ENCODE measurements at regions not wholly inside any gene's neighbourhood (a gene's known extent, or its start where the extent isn't known, plus 50 kb on each side); places are given as distances from the start of the nearest gene placed in this dataset.

- FAIRE-seq (no peak), DNase-seq (ENCODE audit: extremely low read depth in 1 of 4, low spot score in 3 of 4) (no peak), ATAC-seq (no peak)
- BruUV-seq (replicated peaks): no TSS peak
- Histone ChIP-seq H4K20me1 (replicated peaks; ENCODE audit: control insufficient read depth, insufficient read depth, low read length) (no peaks in the 10 kb centered on the region), H3K9ac (ENCODE audit: insufficient read depth in 1 of 2, low read depth in 2 of 2, low read length in 2 of 2) (no peak overlapping the region), H3K36me3 (ENCODE audit: control insufficient read depth, insufficient read depth, low read length) (no peaks in the 10 kb centered on the region), H3K9me3 (replicated peaks; ENCODE audit: control insufficient read depth, insufficient read depth, low read depth, low read length) (no peaks in the 10 kb centered on the region), H3K27ac (ENCODE audit: extremely low read depth, low read depth, low read length) (no peak overlapping the region), H2AFZ (ENCODE audit: low read depth, low read length) (no peak overlapping the region), H3K4me1 (replicated peaks in 1 of 2; ENCODE audit: control insufficient read depth in 2 of 2, insufficient read depth in 2 of 2, low read length in 2 of 2) (no peaks in the 10 kb centered on the region), H3K27me3 (ENCODE audit: control insufficient read depth in 2 of 2, insufficient read depth in 2 of 2, low read length in 2 of 2) (no peaks in the 10 kb centered on the region), H3K9me1 (ENCODE audit: control insufficient read depth, insufficient read depth, low read length) (no peaks in the 10 kb centered on the region), H3K79me2 (ENCODE audit: control insufficient read depth, insufficient read depth, low read length) (no peaks in the 10 kb centered on the region), H3K4me3 (no peak overlapping the region), H3K4me2 (ENCODE audit: insufficient read depth, low read length) (no peak overlapping the region)
- intact Hi-C loops (cut with micrococcal nuclease) (no loop called here), in situ Hi-C loops (cut with MboI) (no loop called here)
- WGBS (ENCODE audit: insufficient coverage, low coverage, missing lambda C conversion rate): 2% methylated on average over 3 of the region's 3 CpGs
- ChIA-PET CTCF (ENCODE audit: low intra/inter-chr PET ratio) (no interaction called here), POLR2A (no interaction called here)
- TF ChIP-seq OTX1 (CRISPR knock-in tag; IDR thresholded peaks at IDR 0.05): no peak
- no peak for TF ChIP-seq PHB2 (IDR thresholded peaks at IDR 0.05; ENCODE audit: low read depth)
- no peak for TF ChIP-seq MYBL2 (IDR thresholded peaks at IDR 0.05; ENCODE audit: low read depth)
- TF ChIP-seq MYBL2 (CRISPR knock-in tag; IDR thresholded peaks at IDR 0.05; ENCODE audit: borderline replicate concordance): no peak
- no peak for TF ChIP-seq ZNF444 (CRISPR knock-in tag; IDR thresholded peaks at IDR 0.05)
- TF ChIP-seq RBM15 (IDR thresholded peaks at IDR 0.05; ENCODE audit: insufficient read depth, low read length): no peak
- no peak for TF ChIP-seq ZNF165 (CRISPR knock-in tag; IDR thresholded peaks at IDR 0.05; ENCODE audit: borderline replicate concordance)
- TF ChIP-seq CHD1 (IDR thresholded peaks at IDR 0.05; ENCODE audit: low read length): no peak
- no peak for TF ChIP-seq ZBTB34 (CRISPR knock-in tag; IDR thresholded peaks at IDR 0.05)
- no peak for TF ChIP-seq RCOR1 (IDR thresholded peaks at IDR 0.05; ENCODE audit: borderline replicate concordance in 1 of 2, low read depth in 2 of 2, low read length in 2 of 2)
Observed at GRCh38 chr2:7595206-7595605, 678.0 kb downstream of the RNF144A start.

Measured in K562 (cell line).